Stimulated activated CD4-positive, alpha-beta T cell treated with anti-CD3 and anti-CD28 coated beads, TNF-alpha, amount 100 ng/mL, for 4 hours (primary cell): ENCODE measurements at regions not wholly inside any gene's neighbourhood (a gene's known extent, or its start where the extent isn't known, plus 50 kb on each side); places are given as distances from the start of the nearest gene placed in this dataset.

Source experiments
- DNase-seq, 3 experiments: peaks; one replicate each; pipeline ENCODE4 v3.0.0-alpha.2; 2020; ENCODE audit warnings: low read depth in 3 of 3

DNA sequence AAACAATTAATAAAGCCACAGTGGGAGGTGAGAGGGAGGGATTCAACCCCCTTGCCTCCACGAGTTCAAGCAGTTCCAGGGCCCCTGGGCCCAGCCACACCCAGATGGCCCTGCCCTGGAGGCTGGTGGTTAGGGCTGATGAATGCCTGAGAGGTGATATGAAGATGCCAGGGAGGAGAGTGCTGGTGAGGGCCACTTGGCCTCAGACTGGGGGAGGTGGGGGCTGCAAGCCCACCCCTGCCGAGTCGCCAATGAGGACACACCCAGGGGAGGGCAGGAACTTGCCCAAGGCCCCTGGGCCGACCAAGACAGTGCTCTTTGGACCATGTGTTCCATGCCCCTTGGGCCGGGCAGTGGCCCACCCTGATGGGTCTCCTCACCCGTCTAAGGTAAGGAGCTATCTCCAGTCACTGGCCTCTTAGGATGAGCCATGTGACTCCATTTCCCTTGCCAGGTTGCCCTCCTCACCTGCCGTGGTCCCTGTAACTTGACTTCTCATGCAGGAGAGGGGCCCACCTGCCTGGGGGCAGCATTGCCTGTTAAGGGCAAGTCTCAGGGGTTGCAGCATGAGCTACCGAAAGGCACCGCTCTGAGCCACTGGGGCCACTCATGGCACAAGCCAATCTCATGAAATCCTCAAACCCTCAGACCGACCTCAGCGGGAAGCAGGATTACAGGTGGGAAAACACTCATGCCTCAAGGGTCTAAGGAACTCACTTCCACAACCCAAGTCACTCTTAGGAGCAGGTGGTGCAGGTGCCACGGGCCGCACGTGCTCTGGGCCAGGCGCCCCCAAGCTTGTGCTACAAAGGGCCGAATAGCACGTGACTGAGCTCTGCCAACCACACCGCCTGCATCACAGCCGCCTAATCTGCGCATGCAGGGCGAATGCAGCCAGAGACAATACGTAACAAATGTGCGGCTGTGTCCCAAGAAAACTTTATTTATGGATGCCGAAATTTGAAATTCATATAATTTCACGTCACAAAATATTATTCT, 147.4 kb upstream of the MLN start:
- DNase-seq = no peak

- no peak for DNase-seq
Measured at GRCh38 chr6:33950472-33950881, 146.7 kb upstream of the MLN start.

DNA sequence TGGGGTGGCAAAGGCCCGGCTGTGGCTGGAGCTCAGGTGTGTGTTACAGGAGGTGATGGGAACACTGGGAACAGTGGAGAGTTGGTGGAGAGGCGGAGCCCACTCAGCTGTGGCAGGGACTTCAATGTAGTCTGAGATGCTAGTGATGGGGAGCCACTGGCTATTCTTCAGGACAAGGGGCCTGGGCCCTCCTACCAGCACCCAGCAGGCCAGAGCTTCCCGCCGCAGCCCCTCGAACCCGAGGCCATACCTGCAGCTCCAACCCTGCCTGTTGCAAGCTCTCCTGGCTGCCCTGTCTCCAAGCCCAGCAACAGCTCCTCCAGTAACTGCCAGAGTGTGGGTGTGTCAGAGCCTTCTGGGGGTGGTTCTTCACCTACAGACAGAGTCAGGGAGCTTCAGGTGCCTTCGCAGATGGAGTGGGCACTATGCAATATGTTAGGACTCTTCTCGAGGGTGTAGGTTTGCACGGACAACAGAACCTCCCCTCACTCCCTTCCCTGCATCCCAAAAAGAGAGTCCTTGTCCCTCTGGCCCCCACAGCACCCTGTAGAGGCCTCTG, 146.2 kb upstream of the MLN start:
- no peak for DNase-seq

DNA sequence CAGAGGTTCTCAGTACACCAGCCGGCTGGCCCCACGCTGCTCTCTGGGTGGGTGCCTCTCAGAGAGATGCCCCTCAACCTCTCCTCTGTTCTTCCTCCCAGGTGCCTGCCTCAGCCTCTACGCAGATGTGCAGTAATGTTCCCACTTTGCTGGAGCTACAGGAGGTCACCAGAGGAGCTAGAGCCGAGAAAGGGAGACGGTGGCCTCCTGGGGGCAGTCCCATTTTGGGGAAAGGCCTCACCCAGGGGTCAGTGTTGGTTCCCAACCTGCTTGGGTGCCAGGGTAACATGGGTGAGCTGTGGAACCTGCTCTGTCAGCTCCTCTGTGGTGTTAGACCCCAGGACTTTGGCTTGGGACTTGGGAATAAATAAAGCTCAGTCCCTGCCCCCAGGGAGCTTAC, 145.3 kb upstream of the MLN start:
- no peak for DNase-seq

GRCh38 chr6:33947916-33948594, 144.3 kb upstream of the MLN start:
- DNase-seq = no peak

DNA sequence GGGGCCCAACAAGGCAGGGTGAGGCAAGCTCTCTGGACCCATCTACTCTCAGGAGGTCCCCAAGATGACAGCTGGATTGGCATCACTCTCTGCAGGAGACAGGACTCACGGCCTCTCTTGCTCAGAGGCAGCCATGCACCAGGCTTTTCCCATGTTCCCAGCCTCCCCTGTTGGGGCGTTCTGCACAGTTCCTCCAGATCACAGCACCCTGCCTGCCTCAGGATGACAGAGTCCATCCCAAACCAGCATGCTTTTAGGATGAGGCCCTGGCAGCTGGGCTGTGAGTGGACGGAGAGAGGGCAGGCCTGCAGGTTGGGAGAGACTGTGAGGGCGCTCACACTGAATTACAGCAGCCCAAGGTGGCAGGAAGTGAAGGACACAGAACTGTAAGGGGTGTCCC, 143.2 kb upstream of the MLN start:
- no peak for DNase-seq

- DNase-seq = no peak
Measured at GRCh38 chr6:33945931-33946330, 142.1 kb upstream of the MLN start.

- no peak for DNase-seq
Measured at GRCh38 chr6:33944686-33945411, 141.0 kb upstream of the MLN start.

GRCh38 chr6:33936886-33937285, 133.1 kb upstream of the MLN start:
- no peak for DNase-seq

DNA sequence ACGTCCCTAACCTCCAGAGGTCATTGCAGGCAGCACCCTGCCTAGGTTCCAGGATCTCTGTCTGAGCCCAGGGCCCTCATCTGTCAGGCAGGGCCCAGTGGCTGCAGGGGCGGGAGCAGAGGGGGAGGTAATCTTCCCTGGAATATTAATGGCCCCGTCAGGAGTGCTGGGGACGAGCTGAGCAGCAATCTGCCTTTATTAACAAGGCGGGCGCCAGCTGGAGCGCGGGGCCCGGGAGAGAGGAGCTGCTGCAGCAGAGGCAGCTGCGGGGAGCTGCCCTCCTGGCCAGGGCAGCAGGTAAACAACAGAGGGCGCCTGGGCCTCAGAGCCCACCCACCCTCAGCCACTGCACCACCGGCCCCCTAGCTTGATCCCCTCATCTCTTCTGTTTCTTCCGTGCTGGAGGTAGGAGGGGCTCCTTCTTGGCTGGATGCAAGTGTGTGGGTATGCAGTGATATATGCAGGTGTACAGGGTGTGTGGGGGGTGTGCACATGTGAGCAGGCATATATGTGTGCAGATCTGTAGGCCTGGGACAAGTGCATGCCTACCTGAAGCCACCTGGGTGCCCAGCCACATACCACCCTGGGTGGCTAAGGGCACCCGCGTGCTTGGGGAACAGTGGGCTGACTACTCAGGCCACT, 131.8 kb upstream of the MLN start:
- DNase-seq = no peak

DNA sequence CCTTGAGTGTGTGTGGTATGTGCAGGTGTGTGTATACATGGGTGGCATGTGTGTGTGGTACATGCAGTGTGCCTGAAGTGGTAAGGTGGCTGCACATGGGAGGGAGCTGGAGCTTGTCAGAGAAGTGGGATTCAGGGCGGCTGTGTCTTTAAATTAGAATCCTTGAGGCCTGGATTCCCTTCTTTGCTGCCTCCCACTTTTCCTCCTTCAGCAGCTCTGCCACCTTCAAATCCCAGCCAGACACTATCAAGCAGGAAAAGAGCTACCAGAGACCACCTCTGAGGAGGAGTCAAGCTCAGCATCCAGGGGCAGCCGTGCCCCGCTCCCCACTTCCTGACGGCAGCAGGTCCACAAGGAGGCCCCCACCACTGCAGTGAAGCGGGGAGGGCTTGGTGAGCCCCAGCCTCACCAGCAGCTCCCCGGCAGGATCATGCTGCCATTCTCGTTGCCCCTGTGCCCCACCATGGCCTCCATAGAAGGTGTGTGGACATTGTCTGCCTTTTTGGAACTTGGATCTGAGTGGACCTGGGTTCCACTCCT, 131.0 kb upstream of the MLN start:
- DNase-seq = no peak

DNA sequence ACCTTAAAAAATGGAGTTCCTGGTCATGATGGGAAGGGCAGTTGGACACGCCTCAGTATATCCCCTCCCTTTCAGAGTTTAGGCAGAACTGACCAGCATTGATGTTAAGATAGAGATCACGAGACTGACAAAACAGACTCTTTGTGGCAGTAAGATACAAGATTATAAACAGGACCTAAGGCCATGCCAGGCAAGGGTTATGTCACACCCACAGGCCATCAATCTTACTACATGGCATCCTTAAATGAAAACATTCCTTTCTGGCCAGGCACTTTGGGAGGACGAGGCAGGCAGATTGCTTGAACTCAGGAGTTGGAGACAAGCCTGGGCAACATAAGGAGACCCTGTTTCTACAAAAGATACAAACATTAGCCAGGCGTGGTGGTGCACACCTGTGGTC, 129.3 kb upstream of the MLN start:
- DNase-seq = no peak

DNA sequence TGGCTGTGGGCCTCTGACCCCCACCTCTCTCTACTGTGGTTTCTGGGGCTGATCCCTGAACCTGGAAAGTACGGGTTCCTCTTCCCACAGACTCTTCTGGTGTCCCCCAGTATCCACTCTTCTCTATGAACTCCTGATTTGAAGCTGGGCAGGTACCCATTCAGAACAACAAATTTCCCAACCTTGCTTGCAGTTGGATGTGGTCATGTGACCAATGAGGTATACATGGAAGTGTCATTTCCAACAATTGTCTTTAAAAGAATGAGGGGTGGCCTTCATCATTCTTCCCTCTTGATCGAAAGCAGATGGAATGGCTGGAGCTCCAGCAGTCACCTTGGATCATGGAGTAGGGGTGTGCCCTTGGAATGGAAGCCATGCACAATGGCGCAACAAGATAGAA, 128.0 kb upstream of the MLN start:
- DNase-seq = no peak

DNA sequence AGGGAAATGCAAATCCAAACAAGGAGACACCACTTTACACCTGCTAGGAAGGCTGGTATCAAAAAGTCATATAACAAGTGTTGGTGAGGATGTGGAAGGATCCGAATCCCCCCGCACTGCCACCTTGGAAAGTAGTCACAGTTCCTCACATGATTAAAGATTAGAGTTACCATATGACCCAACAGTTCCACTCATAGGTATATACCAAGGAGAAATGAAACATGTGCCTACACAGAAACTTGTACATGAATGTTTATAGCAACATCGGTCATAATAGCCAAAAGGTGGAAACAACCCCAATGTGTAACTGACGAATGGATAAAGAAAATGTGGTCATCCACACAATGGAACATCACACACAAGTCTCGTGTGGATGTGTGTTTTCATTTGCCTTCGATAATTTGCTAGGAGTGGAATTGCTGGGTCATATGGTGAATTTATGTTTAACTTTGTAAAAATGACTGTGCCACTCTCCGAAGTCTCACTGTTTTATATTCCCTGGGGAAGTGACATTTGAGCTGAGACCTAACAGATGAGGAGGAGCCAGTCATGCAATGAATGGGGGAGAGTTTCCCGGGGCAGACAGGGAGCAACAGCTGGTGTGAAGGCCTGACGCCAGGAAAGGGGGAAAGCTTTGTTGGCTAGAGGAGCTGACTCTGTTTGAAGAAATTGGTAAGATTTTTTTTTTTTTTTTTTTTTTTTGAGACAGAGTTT, 125.9 kb upstream of the MLN start:
- DNase-seq = no peak

- no peak for DNase-seq
Measured at GRCh38 chr6:33927616-33928015, 123.8 kb upstream of the MLN start.

DNA sequence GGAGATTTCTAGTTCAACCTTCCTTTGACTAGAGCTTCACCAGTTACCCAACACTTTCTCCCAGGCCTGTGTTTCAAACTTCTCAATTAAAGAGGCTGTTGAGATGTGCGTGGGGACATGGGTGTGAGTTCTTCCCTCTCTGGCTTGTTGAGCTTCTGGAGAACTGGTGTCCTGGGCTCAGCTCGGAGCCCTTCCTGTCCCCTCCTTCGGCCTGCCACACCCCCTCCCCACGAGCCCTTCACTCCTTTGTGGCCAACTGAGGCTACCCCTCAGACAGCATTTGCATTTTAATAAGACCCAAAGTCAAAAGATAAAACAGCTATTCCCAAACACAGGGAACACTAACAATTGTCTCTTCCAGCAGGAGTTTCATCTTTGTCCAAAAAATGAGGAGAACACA, 123.3 kb upstream of the MLN start:
- DNase-seq = no peak

- no peak for DNase-seq
Measured at GRCh38 chr6:33926451-33926850, 122.6 kb upstream of the MLN start.

DNA sequence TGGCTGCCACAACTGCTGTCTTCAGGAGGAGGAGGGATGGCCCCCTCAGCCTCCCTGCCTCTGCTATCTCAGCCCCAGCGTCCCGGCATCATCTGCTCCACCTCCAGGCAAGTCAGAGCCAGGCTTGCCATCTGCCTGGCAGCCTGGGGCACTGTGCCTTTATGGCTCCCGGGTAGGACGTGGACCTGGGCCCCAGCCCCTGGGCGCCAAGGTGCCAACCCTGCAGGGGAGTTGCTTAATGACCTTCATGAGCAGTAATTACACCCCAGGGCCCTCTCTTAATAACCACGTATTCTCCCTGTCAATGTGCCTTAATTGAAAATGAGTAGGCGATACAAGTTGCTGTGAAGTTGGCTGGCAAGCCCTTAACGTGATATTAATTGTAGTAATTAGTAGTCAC, 122.1 kb upstream of the MLN start:
- DNase-seq = no peak

- DNase-seq = no peak
Measured at GRCh38 chr6:33925210-33925609, 121.4 kb upstream of the MLN start.

DNA sequence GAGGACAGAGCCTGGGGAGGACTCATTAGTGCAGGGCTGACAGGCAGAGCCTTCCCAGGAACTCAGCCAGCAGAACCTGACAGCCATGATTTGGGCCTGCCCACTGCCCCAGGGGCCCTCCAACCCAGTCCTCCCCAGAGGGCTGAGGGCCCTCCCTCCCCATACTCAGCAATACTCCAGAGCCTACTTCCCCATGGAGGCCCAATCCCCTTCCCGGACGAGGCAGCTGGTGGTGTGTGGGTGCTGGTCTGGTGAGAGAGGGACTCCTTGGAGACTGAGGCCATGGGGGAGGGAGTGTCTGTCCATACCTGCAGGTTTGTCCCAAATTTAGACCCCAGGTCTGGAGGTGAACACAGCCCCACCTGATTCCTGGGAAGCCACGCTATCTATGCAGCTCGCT, 120.9 kb upstream of the MLN start:
- no peak for DNase-seq
